ENCODE measurements at regions not wholly inside any gene's neighbourhood (a gene's known extent, or its start where the extent isn't known, plus 50 kb on each side); places are given as distances from the start of the nearest gene placed in this dataset.

GRCh38 chr14:84401631-84402030, 1128.3 kb upstream of the FLRT2 start:
- H3K4me3 ChIP-seq (ENCODE audit: control insufficient read depth, low read depth, low read length) = no peak overlapping the region
- no peak for DNase-seq (ENCODE audit: low read depth)
- no peak for TF ChIP-seq CTCF (IDR thresholded peaks at IDR 0.05; ENCODE audit: control insufficient read depth, insufficient read depth, low read depth, low read length, missing control alignments)

- TF ChIP-seq CTCF (IDR thresholded peaks at IDR 0.05; ENCODE audit: control insufficient read depth, insufficient read depth, low read depth, low read length, missing control alignments) = no peak
- no peak overlapping the region for H3K4me3 ChIP-seq (ENCODE audit: control insufficient read depth, low read depth, low read length)
- no peak for DNase-seq (ENCODE audit: low read depth)
Measured at GRCh38 chr14:84403585-84403984, 1126.4 kb upstream of the FLRT2 start.

GRCh38 chr14:84404246-84404645, 1125.7 kb upstream of the FLRT2 start:
- no peak for TF ChIP-seq CTCF (IDR thresholded peaks at IDR 0.05; ENCODE audit: control insufficient read depth, insufficient read depth, low read depth, low read length, missing control alignments)
- no peak for DNase-seq (ENCODE audit: low read depth)
- no peak overlapping the region for H3K4me3 ChIP-seq (ENCODE audit: control insufficient read depth, low read depth, low read length)

GRCh38 chr14:84409435-84409834, 1120.5 kb upstream of the FLRT2 start:
- TF ChIP-seq CTCF (IDR thresholded peaks at IDR 0.05; ENCODE audit: control insufficient read depth, insufficient read depth, low read depth, low read length, missing control alignments) = no peak
- no peak overlapping the region for H3K4me3 ChIP-seq (ENCODE audit: control insufficient read depth, low read depth, low read length)
- DNase-seq (ENCODE audit: low read depth) = no peak

GRCh38 chr14:84410344-84410743, 1119.6 kb upstream of the FLRT2 start:
- no peak overlapping the region for H3K4me3 ChIP-seq (ENCODE audit: control insufficient read depth, low read depth, low read length)
- DNase-seq (ENCODE audit: low read depth) = no peak
- no peak for TF ChIP-seq CTCF (IDR thresholded peaks at IDR 0.05; ENCODE audit: control insufficient read depth, insufficient read depth, low read depth, low read length, missing control alignments)

- no peak for TF ChIP-seq CTCF (IDR thresholded peaks at IDR 0.05; ENCODE audit: control insufficient read depth, insufficient read depth, low read depth, low read length, missing control alignments)
- no peak for DNase-seq (ENCODE audit: low read depth)
- H3K4me3 ChIP-seq (ENCODE audit: control insufficient read depth, low read depth, low read length) = no peak overlapping the region
Measured at GRCh38 chr14:84420221-84420620, 1109.7 kb upstream of the FLRT2 start.

- TF ChIP-seq CTCF (IDR thresholded peaks at IDR 0.05; ENCODE audit: control insufficient read depth, insufficient read depth, low read depth, low read length, missing control alignments) = no peak
- H3K4me3 ChIP-seq (ENCODE audit: control insufficient read depth, low read depth, low read length) = no peak overlapping the region
- DNase-seq (ENCODE audit: low read depth) = no peak
Measured at GRCh38 chr14:84421621-84422020, 1108.3 kb upstream of the FLRT2 start.
